DMS 273 treated with DMSO at 0.1 percent for 48 hours (cell line): ENCODE measurements at regions not wholly inside any gene's neighbourhood (a gene's known extent, or its start where the extent isn't known, plus 50 kb on each side); places are given as distances from the start of the nearest gene placed in this dataset.

Experiments used
- DNase-seq: peaks from one replicate; lab custom pipeline; 2025; lab: John Stamatoyannopoulos, UW

DNA sequence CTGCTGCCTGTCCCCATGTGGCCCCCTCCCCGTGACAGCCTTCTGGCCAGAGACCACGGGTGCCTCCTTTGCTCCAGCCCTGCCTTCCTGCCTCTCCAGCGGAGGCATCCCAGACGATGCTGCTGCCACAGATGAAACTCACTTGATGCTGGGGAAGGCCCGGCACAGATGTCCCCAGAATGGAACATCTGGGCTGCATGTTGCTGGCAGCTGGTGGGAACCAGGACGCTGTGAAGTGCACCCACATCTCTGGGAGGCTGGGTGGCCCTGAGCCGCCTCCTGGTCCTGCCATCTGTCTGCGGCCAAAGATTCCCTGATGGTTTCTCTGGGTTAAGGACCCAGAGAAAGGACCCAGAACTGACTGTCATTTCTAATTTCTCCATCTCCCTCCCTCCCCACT lies 51.9 kb upstream of the PTPRS start:
- peak; percentile 68 for DNase-seq

DNA sequence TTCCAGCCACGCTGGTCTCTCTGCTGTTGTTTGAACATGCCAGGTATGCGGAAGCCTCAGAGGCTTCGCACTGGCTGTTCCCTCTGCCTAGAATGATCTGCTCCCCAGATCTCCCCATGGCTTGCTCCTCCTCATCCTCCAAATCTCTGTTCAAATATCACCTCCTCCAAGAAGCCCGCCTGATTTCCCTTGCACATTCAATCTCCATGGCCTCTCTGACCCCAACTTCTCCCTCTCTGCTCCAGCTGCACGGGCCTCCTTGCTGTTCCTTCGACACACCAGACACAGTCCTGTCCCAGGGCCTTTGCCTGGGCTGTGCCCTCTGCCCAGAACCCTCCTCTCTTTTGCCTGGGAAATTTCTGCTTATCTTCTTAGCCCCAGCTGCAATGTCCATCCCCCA lies 52.5 kb upstream of the PTPRS start:
- DNase-seq: no peak

DNA sequence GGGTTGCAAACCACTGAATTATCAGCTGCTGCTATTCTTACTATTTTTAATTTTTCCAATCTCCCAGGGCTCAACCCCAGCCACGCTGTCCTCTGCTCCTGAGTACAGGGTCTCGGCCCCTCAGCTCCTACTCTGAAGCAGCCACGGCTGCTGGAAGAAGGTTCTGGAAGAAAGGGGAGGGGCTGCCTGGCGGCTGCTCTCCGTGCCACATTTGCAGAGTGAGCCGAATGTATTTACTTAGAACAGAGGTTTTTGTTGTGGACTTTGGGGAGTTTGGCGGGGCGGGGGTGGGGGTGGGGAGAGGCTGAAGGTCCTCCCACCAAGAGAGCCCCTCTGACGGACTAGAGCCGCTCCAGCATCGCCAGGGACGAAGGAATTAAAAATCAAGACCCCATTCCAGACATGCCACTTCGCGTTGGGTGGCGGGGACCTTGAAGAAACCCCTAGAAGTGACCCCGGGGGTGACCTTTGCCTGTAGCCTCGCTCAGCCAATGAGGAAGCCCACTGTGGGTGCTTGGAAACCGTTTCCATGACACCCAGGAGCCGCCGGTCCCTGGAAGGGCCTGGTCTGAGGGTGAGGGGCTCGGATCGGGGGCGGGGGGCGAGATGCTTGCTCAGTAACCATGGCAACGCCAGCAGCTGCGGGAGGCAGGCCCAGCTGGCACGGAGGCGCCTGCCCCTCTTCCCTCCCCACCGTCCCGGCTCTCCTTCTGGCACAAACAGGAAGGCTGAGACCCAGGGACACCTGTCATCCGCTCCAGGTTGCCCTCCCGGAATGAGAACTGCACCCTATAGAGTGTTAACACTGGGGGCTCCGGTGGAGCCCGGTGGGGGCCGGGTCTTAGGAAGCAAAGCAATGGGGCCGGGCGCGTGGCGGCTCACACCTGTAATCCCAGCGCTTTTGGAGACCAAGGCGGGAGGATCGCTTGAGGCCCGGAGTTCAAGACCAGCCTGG lies 54.2 kb upstream of the PTPRS start:
- no peak for DNase-seq

DNA sequence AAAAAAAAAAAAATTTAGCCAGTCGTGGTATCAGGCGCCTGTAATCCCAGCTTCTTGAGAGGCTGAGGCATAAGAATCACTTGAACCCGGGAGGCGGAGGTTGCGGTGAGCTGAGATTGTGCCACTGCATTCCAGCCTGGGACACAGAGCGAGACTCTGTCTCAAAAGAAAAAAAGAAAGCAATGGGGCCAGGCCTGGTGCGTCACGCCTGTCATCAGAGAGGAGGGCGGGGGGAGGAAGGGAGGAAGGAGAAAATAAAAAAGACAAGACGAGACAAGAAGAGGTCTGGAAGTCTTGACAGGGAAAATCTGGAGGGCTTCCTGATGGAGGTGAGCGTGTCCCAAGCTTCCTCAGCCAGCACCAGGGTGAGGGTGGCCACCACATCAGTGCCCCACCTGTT lies 54.9 kb upstream of the PTPRS start:
- DNase-seq: no peak

DNA sequence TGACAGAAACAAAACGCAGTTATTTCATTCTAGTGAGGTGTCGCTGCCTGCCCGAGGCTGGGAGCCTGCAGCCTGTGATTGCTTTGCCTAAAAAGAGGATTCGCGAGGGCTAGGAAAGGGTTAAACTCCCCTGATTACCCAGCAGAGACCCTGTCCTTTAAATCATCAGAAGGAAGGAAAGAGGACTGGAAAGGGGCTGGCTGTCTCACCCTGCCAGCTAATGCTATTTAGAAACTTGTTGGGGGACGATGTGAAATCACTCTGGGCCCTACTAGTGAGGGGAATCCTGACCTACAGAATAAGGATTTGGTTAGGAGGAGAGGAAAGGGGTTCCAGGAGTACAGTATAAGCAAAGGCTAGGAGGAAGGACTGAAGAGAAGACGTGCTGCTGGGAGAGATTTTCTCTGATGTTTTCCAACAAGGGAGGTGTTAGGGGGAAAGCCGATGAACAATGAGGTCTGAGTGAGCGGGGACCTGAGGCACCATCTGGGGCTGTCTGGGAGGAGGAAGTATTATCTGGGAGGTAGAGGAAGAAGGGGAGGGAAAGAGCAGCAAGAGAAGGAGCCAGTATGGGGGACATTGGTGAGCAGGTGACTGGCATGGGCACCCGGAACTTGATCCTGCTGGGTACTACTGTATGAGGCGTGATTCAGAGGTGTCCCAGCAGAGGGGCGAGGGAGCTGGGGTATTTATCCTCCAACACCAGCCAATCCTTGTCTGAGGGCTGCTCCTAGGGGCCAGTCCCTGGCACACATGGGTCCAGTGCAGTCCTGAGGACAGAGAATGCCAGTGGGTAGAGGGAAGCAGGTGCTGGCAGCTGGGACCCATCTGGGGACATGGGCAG lies 55.7 kb upstream of the PTPRS start:
- no peak for DNase-seq

DNA sequence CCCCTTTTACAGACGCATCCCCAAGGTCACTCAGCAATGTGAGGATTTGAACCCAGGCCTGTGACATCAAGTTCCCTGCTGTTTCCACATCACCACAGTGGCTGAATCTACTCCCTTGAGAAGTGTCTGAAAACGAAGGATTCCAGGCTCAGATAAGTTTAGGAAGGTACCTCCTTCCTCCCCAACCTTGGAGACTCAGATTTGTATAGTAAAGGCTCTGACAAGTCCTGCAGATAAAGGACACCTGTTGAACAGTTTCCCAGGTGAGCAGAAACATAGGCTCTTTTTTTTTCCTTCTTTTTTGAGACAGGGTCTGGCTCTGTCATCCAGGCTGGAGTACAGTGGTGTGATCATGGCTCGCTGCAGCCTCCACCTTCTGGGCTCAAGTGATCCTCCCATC lies 56.4 kb upstream of the PTPRS start:
- DNase-seq: no peak

DNA sequence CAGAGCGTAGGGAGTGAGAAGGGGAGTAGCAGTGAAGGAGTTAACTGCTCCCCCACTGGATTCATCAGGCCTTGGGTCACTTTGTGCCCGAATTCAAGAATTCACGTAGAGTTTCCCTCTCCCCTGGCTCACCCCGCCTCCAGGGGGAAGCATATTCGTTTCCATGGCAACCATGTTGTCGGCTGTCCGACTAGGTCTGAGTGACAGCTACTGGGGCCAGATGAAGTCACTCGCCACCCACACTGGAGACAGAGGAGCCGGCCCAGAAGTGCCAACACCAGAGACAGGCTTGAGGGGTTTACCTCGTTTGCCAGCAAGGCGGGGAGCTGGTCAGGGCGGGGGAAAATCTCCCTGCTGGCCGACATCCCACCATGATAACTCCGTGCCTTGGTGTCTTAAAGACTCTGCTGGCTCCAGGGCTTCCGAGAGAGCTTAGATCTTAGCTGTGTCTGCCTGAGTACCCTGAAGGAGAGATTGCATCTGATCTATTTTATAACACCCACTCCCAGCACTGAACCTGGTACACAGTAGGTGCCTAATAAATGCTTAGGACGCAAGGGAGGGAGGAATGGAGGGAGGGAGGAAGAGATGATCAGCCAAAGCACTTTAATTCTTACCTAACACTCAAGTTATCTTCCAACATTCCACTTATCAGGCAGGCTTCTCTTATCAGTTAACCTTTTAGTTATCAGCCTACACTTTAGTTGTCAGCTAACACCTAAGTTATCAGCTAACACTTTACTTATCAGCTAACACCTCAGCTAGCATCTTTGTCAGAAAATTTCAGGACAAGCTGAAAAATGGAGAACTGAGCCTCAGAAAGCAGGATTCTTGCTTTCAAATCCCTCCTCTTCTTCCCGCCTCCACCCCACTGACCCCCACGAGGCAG lies 57.2 kb upstream of the ZNRF4 start:
- DNase-seq: peak; percentile 24

DNA sequence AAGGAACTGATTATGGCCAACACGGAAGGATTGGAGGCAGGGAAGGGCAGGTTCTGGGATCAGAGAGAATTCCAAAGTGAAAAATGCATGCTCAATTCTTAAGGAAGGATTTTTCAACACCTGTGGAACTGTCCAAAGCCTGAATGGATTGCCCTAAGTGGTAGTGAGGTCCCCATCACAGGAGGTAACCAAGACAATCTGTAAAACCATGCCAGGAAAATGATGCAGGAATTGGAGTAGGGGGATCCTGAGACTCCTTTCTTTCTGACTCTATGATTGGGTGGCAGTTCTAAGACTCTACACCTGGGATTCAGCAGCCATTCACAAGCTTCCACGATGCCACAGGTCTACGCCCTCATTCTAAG lies 56.5 kb upstream of the ZNRF4 start:
- no peak for DNase-seq

DNA sequence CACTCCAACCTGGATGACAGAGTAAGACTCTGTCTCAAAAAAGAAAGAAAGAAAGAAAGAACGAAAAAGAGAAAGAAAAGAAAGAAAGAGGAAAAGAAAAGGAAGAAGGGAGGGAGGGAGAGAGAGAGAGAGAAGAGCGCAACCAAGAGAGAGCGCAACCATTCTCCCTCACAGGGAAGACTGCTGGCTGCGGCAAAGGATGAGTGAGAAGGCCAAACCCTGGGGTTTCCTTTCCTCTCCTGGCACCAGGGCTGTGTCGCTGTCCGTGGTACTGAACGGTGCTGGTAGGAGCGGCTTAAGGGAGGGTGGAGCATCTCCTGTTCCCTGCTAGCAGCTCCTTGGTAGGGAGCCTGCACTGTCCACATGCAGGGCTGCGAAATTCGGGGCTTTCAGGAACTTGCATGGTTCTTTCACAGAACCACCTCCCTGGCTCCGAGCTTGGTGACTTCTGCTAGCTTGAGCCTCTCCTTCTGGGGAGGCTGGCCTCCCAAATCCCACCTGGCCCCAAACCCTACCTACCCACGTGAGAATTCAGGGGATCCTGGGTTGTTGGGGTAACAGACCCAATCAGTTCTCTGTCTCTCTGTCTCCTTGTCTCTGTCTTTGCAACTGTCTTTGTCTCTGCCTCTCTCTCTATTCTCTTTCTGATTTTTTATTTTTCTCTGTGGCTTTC lies 51.1 kb upstream of the ZNRF4 start:
- peak; percentile 16 for DNase-seq
